MM.1S (cell line): ENCODE measurements at regions not wholly inside any gene's neighbourhood (a gene's known extent, or its start where the extent isn't known, plus 50 kb on each side); places are given as distances from the start of the nearest gene placed in this dataset.

Source experiments
- DNase-seq: peaks from one replicate; pipeline ENCODE4 v3.0.0-alpha.2; 2015
- H2AFZ ChIP-seq: fragments of 300-600 bp; sonication (generic); 2 replicates; pipeline ENCODE4 v1.6.0; 2016; ENCODE audit warnings: antibody characterized with exemption, low read length
- H3F3A ChIP-seq: fragments of 300-600 bp; sonication (generic); 2 replicates; pipeline ENCODE4 v1.6.1; 2016; ENCODE audit warnings: mild to moderate bottlenecking, antibody characterized with exemption, low read length, moderate library complexity, mixed read lengths; ENCODE audit not compliant: insufficient read depth
- H3K27ac ChIP-seq: fragments of 300-600 bp; sonication (generic); 2 replicates; pipeline ENCODE4 v1.5.1; 2016; ENCODE audit warnings: mild to moderate bottlenecking, low read length
- H3K27me3 ChIP-seq: fragments of 300-600 bp; sonication (generic); replicated peaks from 2 replicates; pipeline ENCODE4 v1.6.0; 2016; ENCODE audit warnings: low read length; ENCODE audit not compliant: insufficient read depth
- H3K36me3 ChIP-seq: fragments of 300-600 bp; sonication (generic); replicated peaks from 2 replicates; pipeline ENCODE4 v1.6.1; 2016; ENCODE audit warnings: mild to moderate bottlenecking, low read length, mixed read lengths; ENCODE audit not compliant: insufficient read depth
- H3K4me1 ChIP-seq: fragments of 300-600 bp; sonication (generic); 2 replicates; pipeline ENCODE4 v1.6.1; 2016; ENCODE audit warnings: low read length, mixed read lengths
- H3K4me2 ChIP-seq: fragments of 300-600 bp; sonication (generic); 2 replicates; pipeline ENCODE4 v1.6.0; 2016; ENCODE audit warnings: low read depth, low read length
- H3K4me3 ChIP-seq: fragments of 300-600 bp; sonication (generic); 2 replicates; pipeline ENCODE4 v1.5.1; 2016; ENCODE audit warnings: low read length, mixed read lengths
- H3K79me2 ChIP-seq: fragments of 300-600 bp; sonication (generic); 2 replicates; pipeline ENCODE4 v1.6.1; 2016; ENCODE audit warnings: mixed run types, low read length, mixed read lengths
- H3K9ac ChIP-seq: fragments of 300-600 bp; sonication (generic); 2 replicates; pipeline ENCODE4 v1.6.1; 2016; ENCODE audit warnings: low read length, mixed read lengths
- H3K9me2 ChIP-seq: fragments of 300-600 bp; sonication (generic); replicated peaks from 2 replicates; pipeline ENCODE4 v1.6.1; 2016; ENCODE audit warnings: mild to moderate bottlenecking, low read length, mixed read lengths; ENCODE audit not compliant: insufficient read depth
- H3K9me3 ChIP-seq: fragments of 300-600 bp; sonication (generic); replicated peaks from 2 replicates; pipeline ENCODE4 v1.6.1; 2016; ENCODE audit warnings: mild to moderate bottlenecking, low read length, mixed read lengths; ENCODE audit not compliant: insufficient read depth
- H4K20me1 ChIP-seq: fragments of 300-600 bp; sonication (generic); 2 replicates; pipeline ENCODE4 v1.6.1; 2016; ENCODE audit warnings: mild to moderate bottlenecking, low read length, moderate library complexity, mixed read lengths; ENCODE audit not compliant: insufficient read depth
- EZH2 ChIP-seq: fragments of 300-600 bp; sonication (generic); optimal IDR thresholded peaks from 2 replicates; pipeline ENCODE3; 2017; ENCODE audit warnings: low read depth, mild to moderate bottlenecking, antibody characterized with exemption, low read length, mixed read lengths
- EZH2phosphoT487 ChIP-seq: fragments of 300-600 bp; sonication (generic); IDR thresholded peaks from 2 replicates; pipeline ENCODE4 v1.6.1; 2018; ENCODE audit warnings: antibody characterized with exemption, low read length
- TF ChIP-seq, protein P1 (sequence below): fragments of 300-600 bp; sonication (generic); IDR thresholded peaks from 2 replicates; pipeline ENCODE4 v1.5.1; 2016; ENCODE audit warnings: antibody characterized with exemption, low read length, mixed read lengths

DNA sequence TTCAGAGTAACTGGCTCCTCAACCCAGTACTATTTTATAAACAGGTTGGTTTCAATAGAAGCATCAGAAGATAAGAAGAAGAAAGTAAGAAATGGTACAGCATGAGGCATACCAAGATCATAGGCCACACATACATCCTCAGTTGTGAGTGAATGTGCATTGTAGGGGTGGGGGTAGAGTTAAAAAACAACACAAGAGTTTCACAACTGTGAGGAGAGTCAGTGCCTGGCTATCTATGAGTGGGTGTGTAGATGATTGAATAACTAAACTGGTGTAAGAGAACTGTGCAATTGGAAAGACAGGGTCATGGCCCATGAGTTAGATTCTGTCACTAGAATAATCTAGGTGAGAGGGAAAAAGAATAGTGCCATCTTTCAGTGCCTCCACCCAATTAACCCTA, 748.2 kb upstream of the ACVR2A start:
- Histone ChIP-seq H3K9me3 (no peaks in the 10 kb centered on the region; the same call in 1 of the 2 replicates), H4K20me1 (no peaks in the 10 kb centered on the region), H3K79me2 (no peaks in the 10 kb centered on the region), H3K27ac (no peak overlapping the region), H3K4me1 (no peaks in the 10 kb centered on the region), H3K9ac (no peak overlapping the region), H3K27me3 (no peaks in the 10 kb centered on the region), H3K9me2 (no peaks in the 10 kb centered on the region), H3K4me2 (no peak overlapping the region), H2AFZ (no peak overlapping the region), H3K4me3 (no peak overlapping the region), H3K36me3 (no peaks in the 10 kb centered on the region), H3F3A (no peaks in the 10 kb centered on the region)
- TF ChIP-seq EZH2 = no peak
- no peak for TF ChIP-seq EZH2phosphoT487
- TF ChIP-seq, protein P1, sequence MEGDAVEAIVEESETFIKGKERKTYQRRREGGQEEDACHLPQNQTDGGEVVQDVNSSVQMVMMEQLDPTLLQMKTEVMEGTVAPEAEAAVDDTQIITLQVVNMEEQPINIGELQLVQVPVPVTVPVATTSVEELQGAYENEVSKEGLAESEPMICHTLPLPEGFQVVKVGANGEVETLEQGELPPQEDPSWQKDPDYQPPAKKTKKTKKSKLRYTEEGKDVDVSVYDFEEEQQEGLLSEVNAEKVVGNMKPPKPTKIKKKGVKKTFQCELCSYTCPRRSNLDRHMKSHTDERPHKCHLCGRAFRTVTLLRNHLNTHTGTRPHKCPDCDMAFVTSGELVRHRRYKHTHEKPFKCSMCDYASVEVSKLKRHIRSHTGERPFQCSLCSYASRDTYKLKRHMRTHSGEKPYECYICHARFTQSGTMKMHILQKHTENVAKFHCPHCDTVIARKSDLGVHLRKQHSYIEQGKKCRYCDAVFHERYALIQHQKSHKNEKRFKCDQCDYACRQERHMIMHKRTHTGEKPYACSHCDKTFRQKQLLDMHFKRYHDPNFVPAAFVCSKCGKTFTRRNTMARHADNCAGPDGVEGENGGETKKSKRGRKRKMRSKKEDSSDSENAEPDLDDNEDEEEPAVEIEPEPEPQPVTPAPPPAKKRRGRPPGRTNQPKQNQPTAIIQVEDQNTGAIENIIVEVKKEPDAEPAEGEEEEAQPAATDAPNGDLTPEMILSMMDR = no peak
- no peak for DNase-seq

DNA sequence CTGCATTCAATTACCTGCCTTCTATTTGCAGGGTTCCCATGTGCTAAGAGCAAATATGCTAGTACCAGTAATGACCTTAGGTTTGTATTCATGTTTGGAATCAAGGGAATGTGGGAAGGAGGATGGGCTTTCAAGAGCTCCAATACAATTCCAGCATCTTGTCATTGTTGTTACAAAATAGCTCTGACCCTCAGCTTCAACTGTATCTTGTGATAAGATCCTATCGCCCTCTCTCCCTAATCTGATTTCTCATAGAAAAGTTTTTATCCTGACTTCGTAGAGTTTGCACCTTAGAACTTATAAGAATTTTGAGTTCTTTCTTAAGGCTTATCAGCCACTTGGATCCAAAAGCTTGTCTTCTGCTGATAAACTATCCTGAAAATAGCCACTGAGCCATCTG, 749.5 kb upstream of the ACVR2A start:
- Histone ChIP-seq H4K20me1 (no peaks in the 10 kb centered on the region), H3K9me3 (no peaks in the 10 kb centered on the region; the same call in 1 of the 2 replicates), H2AFZ (no peak overlapping the region)

DNA sequence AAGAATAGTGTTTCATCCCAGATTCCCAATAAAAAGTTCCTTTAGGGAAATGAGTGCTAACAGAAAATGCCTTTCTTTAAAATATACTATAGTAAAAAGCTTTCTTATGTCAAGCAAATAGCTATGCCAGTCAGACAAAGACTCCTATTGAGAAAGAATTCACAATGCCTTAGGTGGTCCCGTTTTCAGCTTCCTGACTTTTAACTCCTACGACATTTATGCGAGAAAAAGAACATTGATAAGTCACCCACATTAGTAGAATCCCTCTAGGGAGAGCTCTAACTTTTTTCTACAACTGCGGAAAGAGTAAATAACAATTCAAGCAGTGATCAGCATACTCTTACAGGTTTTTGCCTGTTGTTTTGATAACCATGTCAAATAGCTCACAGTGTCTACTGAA, 750.8 kb upstream of the ACVR2A start:
- H3K9me2 ChIP-seq = no peaks in the 10 kb centered on the region

More for the DNA sequence above, 749.5 kb upstream of the ACVR2A start:
- H3K36me3 ChIP-seq = no peaks in the 10 kb centered on the region
- no peaks in the 10 kb centered on the region for H3F3A ChIP-seq
- H3K27me3 ChIP-seq = no peaks in the 10 kb centered on the region
- H3K79me2 ChIP-seq = no peaks in the 10 kb centered on the region
- H3K9ac ChIP-seq = no peak overlapping the region
- no peak for TF ChIP-seq EZH2
- no peak for TF ChIP-seq EZH2phosphoT487
- TF ChIP-seq, protein P1 = no peak
- no peaks in the 10 kb centered on the region for H3K9me2 ChIP-seq
- no peak for DNase-seq
- H3K4me3 ChIP-seq = no peak overlapping the region
- H3K4me1 ChIP-seq = peaks cover 4% of the 10 kb centered on the region; the same call in 1 of the 2 replicates
- H3K4me2 ChIP-seq = no peak overlapping the region
- H3K27ac ChIP-seq = no peak overlapping the region

More for the DNA sequence above, 750.8 kb upstream of the ACVR2A start:
- H3K79me2 ChIP-seq = no peaks in the 10 kb centered on the region
- no peak overlapping the region for H3K4me2 ChIP-seq
- no peak overlapping the region for H3K27ac ChIP-seq
- no peaks in the 10 kb centered on the region; the same call in 1 of the 2 replicates for H3K9me3 ChIP-seq
- no peaks in the 10 kb centered on the region for H4K20me1 ChIP-seq
- no peak overlapping the region for H3K9ac ChIP-seq
- H2AFZ ChIP-seq = no peak overlapping the region
- TF ChIP-seq, protein P1 = no peak
- TF ChIP-seq EZH2 = no peak
- TF ChIP-seq EZH2phosphoT487 = no peak
- H3K27me3 ChIP-seq = no peaks in the 10 kb centered on the region
- no peaks in the 10 kb centered on the region for H3K36me3 ChIP-seq
- no peaks in the 10 kb centered on the region for H3F3A ChIP-seq
- H3K4me3 ChIP-seq = no peak overlapping the region
- no peak for DNase-seq
- peaks cover 4% of the 10 kb centered on the region; the same call in 1 of the 2 replicates for H3K4me1 ChIP-seq
